H9 (cell line): ENCODE measurements at regions not wholly inside any gene's neighbourhood (a gene's known extent, or its start where the extent isn't known, plus 50 kb on each side); places are given as distances from the start of the nearest gene placed in this dataset.

Experiments
- DNase-seq: peaks from one replicate; pipeline ENCODE4 v3.0.0-alpha.2; 2017
- H2AFZ ChIP-seq: one replicate; pipeline ENCODE4 v1.6.1; 2013; ENCODE audit warnings: mild to moderate bottlenecking, low read length, control low read depth, moderate library complexity
- H2AK5ac ChIP-seq: 2 replicates; pipeline ENCODE4 v1.6.1; 2013; ENCODE audit warnings: low read length, control low read depth, mixed read lengths; ENCODE audit not compliant: insufficient read length
- H2BK120ac ChIP-seq: one replicate; pipeline ENCODE4 v1.6.1; 2013; ENCODE audit warnings: low read depth, mild to moderate bottlenecking, low read length, control low read depth, inconsistent platforms; ENCODE audit not compliant: poor library complexity, severe bottlenecking
- H2BK12ac ChIP-seq: 2 replicates; pipeline ENCODE4 v1.6.1; 2013; ENCODE audit warnings: low read length, control low read depth, mixed read lengths, low read depth; ENCODE audit not compliant: insufficient read length
- H2BK15ac ChIP-seq: 2 replicates; pipeline ENCODE4 v1.6.1; 2013; ENCODE audit warnings: low read depth, low read length, control low read depth
- H2BK20ac ChIP-seq: one replicate; pipeline ENCODE4 v1.6.1; 2013; ENCODE audit warnings: low read depth, mild to moderate bottlenecking, low read length, control low read depth, inconsistent platforms; ENCODE audit not compliant: poor library complexity, severe bottlenecking
- H2BK5ac ChIP-seq: 2 replicates; pipeline ENCODE4 v1.6.1; 2013; ENCODE audit warnings: low read length, control low read depth, mixed read lengths; ENCODE audit not compliant: insufficient read length
- H3K14ac ChIP-seq: 2 replicates; pipeline ENCODE4 v1.6.1; 2013; ENCODE audit warnings: low read length, control low read depth; ENCODE audit not compliant: insufficient read depth
- H3K18ac ChIP-seq: 2 replicates; pipeline ENCODE4 v1.6.1; 2013; ENCODE audit warnings: low read depth, mild to moderate bottlenecking, mixed read lengths, low read length, control low read depth; ENCODE audit not compliant: insufficient read length
- H3K23ac ChIP-seq: 2 replicates; pipeline ENCODE4 v1.6.1; 2013; ENCODE audit warnings: low read length, control low read depth, mixed read lengths, low read depth; ENCODE audit not compliant: insufficient read length
- H3K23me2 ChIP-seq: 2 replicates; pipeline ENCODE4 v1.6.1; 2013; ENCODE audit warnings: low read depth, mild to moderate bottlenecking, mixed read lengths, low read length, control low read depth; ENCODE audit not compliant: insufficient read length, poor library complexity, severe bottlenecking
- H3K27ac ChIP-seq: 2 replicates; pipeline ENCODE4 v1.5.1; 2013; ENCODE audit warnings: low read length, control low read depth, mixed read lengths, low read depth; ENCODE audit not compliant: insufficient read length
- H3K27me3 ChIP-seq: 2 replicates; pipeline ENCODE4 v1.6.1; 2013; ENCODE audit warnings: low read length, control low read depth, inconsistent platforms; ENCODE audit not compliant: insufficient read depth
- H3K4ac ChIP-seq: 2 replicates; pipeline ENCODE4 v1.6.1; 2013; ENCODE audit warnings: low read depth, mild to moderate bottlenecking, control low read depth, inconsistent platforms, low read length, moderate library complexity
- H3K4me1 ChIP-seq: 2 replicates; pipeline ENCODE4 v1.6.1; 2013; ENCODE audit warnings: low read length, control low read depth, inconsistent platforms; ENCODE audit not compliant: insufficient read depth
- H3K4me2 ChIP-seq: 2 replicates; pipeline ENCODE4 v1.6.1; 2013; ENCODE audit warnings: low read length, control low read depth, mixed read lengths; ENCODE audit not compliant: insufficient read length, insufficient read depth
- H3K56ac ChIP-seq: 2 replicates; pipeline ENCODE4 v1.6.1; 2013; ENCODE audit warnings: low read depth, mild to moderate bottlenecking, mixed read lengths, low read length, control low read depth; ENCODE audit not compliant: insufficient read length
- H3K79me1 ChIP-seq: 2 replicates; pipeline ENCODE4 v1.6.1; 2013; ENCODE audit warnings: low read depth, mild to moderate bottlenecking, moderate library complexity, low read length, control low read depth, inconsistent platforms; ENCODE audit not compliant: insufficient read depth, poor library complexity, severe bottlenecking
- H3K79me2 ChIP-seq: 2 replicates; pipeline ENCODE4 v1.6.1; 2013; ENCODE audit warnings: low read length, control low read depth, inconsistent platforms; ENCODE audit not compliant: insufficient read depth
- H3K9ac ChIP-seq: 2 replicates; pipeline ENCODE4 v1.6.1; 2013; ENCODE audit warnings: low read length, control low read depth, mixed read lengths; ENCODE audit not compliant: insufficient read length; ENCODE audit errors: extremely low read depth
- H3K9me3 ChIP-seq: one replicate; pipeline ENCODE4 v1.6.1; 2013; ENCODE audit warnings: low read depth, low read length, inconsistent platforms; ENCODE audit not compliant: control insufficient read depth
- H3T11ph ChIP-seq: one replicate; pipeline ENCODE4 v1.6.1; 2013; ENCODE audit warnings: mild to moderate bottlenecking, low read length, control low read depth, inconsistent platforms
- H4K20me1 ChIP-seq: one replicate; pipeline ENCODE4 v1.6.1; 2013; ENCODE audit not compliant: control insufficient read depth, insufficient read length, insufficient read depth
- H4K5ac ChIP-seq: 2 replicates; pipeline ENCODE4 v1.6.1; 2013; ENCODE audit warnings: low read depth, mild to moderate bottlenecking, mixed read lengths, low read length, control low read depth; ENCODE audit not compliant: insufficient read length
- H4K8ac ChIP-seq: replicated peaks from 2 replicates; pipeline ENCODE4 v1.6.1; 2013; ENCODE audit warnings: low read length, control low read depth, mixed read lengths, low read depth; ENCODE audit not compliant: insufficient read length
- H4K91ac ChIP-seq: 2 replicates; pipeline ENCODE4 v1.6.1; 2013; ENCODE audit warnings: low read depth, mild to moderate bottlenecking, moderate library complexity, mixed read lengths, low read length, control low read depth; ENCODE audit not compliant: insufficient read length
- H3K27ac Mint-ChIP-seq, 3 experiments: 2 replicates in 2 of 3; 3 replicates in 1 of 3; pipeline ENCODE4 v1.8.0; 2020 to 2021; ENCODE audit warnings: mixed read lengths in 3 of 3, mild to moderate bottlenecking in 1 of 3, moderate library complexity in 1 of 3
- H3K27me3 Mint-ChIP-seq: 2 replicates; pipeline ENCODE4 v1.8.0; 2021; ENCODE audit warnings: low read depth, mild to moderate bottlenecking, moderate library complexity, mixed read lengths
- H3K36me3 Mint-ChIP-seq, 3 experiments: 2 replicates in 2 of 3; 3 replicates in 1 of 3; pipeline ENCODE4 v1.8.0; 2020 to 2021; ENCODE audit warnings: low read depth in 3 of 3, mixed read lengths in 3 of 3; ENCODE audit not compliant: insufficient read depth in 1 of 3
- H3K4me1 Mint-ChIP-seq, 2 experiments: 2 replicates each; pipeline ENCODE4 v1.8.0; 2020; ENCODE audit warnings: mixed read lengths in 2 of 2
- H3K4me3 Mint-ChIP-seq, 2 experiments: 2 replicates in 1 of 2; 3 replicates in 1 of 2; pipeline ENCODE4 v1.8.0; 2020 to 2021; ENCODE audit warnings: mild to moderate bottlenecking in 2 of 2, mixed read lengths in 2 of 2, moderate library complexity in 1 of 2
- H3K9me3 Mint-ChIP-seq, 2 experiments: 2 replicates in 1 of 2; 3 replicates in 1 of 2; pipeline ENCODE4 v1.8.0; 2020; ENCODE audit warnings: mild to moderate bottlenecking in 2 of 2, mixed read lengths in 2 of 2, moderate library complexity in 1 of 2
- WGBS: extraction: QIAGEN DNeasy Blood & Tissue Kit; methylation state at CpG from one replicate; pipeline ENCODE4 v1.1.7; 2013; ENCODE audit warnings: missing lambda C conversion rate, low lambda C conversion rate, mixed read lengths; ENCODE audit not compliant: insufficient read length; ENCODE audit errors: extremely low coverage; 5-methylcytosine and 5-hydroxymethylcytosine counted together
- TF ChIP-seq, protein P1 (sequence below): fragments of 200-600 bp; sonication (generic); conservative IDR thresholded peaks from 3 replicates; pipeline ENCODE4 v1.8.0; 2021; ENCODE audit warnings: antibody characterized with exemption, mild to moderate bottlenecking

DNA sequence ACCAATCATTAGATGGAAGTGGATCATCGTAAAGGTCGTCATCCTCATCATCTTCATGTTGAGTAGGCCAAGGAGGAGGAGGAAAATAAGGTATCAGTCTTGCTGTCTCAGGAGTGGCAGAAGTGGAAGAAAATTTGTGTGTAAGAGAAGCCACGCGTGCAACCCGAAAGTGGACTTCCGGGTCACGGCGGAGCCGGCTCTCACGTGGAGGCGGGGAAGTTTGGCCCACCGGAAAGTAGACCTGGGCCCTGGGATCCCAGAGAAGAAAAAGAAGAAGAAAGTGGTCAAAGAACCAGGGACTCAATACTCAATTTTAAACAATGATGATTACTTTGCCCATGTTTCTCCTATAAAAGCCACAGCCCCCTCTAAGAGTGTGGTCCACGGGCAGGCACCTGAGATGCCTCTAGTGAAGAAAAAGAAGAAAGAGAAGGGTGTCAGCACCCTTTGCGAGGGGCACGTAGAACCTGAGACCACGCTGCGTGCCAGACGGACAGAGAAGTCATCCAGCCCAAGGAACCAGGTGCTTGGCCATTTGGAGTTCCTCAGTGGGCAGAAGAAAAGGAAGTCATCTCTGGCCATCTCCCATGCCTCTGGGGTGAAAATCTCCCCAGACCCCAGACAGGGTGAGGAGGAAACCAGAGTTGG lies 365.8 kb downstream of the BCAT1 start:
- Histone ChIP-seq H4K5ac (no peak overlapping the region), H4K20me1 (no peaks in the 10 kb centered on the region), H3K23me2 (no peaks in the 10 kb centered on the region), H3K27me3 (no peaks in the 10 kb centered on the region), H3K56ac (no peak overlapping the region), H2BK5ac (no peak overlapping the region), H2BK15ac (no peak overlapping the region), H3K4ac (no peak overlapping the region), H2AK5ac (no peak overlapping the region), H3K23ac (no peak overlapping the region), H3K14ac (no peak overlapping the region), H3K9ac (no peak overlapping the region), H2AFZ (no peak overlapping the region), H3K79me2 (no peaks in the 10 kb centered on the region), H2BK20ac (no peak overlapping the region), H3K27ac (no peak overlapping the region), H4K91ac (no peak overlapping the region), H3K4me1 (no peaks in the 10 kb centered on the region), H2BK120ac (no peak overlapping the region), H3K18ac (no peak overlapping the region), H3K9me3 (no peaks in the 10 kb centered on the region), H4K8ac (no peak overlapping the region), H3K79me1 (no peaks in the 10 kb centered on the region), H3K4me2 (no peak overlapping the region), H3T11ph (no peak overlapping the region), H2BK12ac (no peak overlapping the region)
- Mint-ChIP-seq H3K27ac (no peak overlapping the region), H3K27me3 (no peaks in the 10 kb centered on the region), H3K4me3 (no peak overlapping the region), H3K36me3 (peaks cover 0 to 25% (median 2%) of the 10 kb centered on the region in 3 experiments; a peak in 5 of 7 replicates), H3K9me3 (peaks cover 10 to 16% of the 10 kb centered on the region in 2 experiments), H3K4me1 (peaks cover 2 to 7% of the 10 kb centered on the region in 2 experiments; a peak in 3 of 4 replicates)
- no peak for DNase-seq
- WGBS = no CpG with 5 or more reads among the region's 18 CpGs
- TF ChIP-seq, protein P1, sequence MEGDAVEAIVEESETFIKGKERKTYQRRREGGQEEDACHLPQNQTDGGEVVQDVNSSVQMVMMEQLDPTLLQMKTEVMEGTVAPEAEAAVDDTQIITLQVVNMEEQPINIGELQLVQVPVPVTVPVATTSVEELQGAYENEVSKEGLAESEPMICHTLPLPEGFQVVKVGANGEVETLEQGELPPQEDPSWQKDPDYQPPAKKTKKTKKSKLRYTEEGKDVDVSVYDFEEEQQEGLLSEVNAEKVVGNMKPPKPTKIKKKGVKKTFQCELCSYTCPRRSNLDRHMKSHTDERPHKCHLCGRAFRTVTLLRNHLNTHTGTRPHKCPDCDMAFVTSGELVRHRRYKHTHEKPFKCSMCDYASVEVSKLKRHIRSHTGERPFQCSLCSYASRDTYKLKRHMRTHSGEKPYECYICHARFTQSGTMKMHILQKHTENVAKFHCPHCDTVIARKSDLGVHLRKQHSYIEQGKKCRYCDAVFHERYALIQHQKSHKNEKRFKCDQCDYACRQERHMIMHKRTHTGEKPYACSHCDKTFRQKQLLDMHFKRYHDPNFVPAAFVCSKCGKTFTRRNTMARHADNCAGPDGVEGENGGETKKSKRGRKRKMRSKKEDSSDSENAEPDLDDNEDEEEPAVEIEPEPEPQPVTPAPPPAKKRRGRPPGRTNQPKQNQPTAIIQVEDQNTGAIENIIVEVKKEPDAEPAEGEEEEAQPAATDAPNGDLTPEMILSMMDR = no peak
